Limb (tissue), 2 donors: ENCODE measurements at regions not wholly inside any gene's neighbourhood (a gene's known extent, or its start where the extent isn't known, plus 50 kb on each side); places are given as distances from the start of the nearest gene placed in this dataset.

Experiments used
- DNase-seq, 2 donors: peaks; one replicate each; pipeline ENCODE4 v3.0.0-alpha.2; 2016; ENCODE audit errors: extremely low spot score in 2 of 2

- no peak for DNase-seq
Observed at GRCh38 chr12:126644236-126645020, 1579.2 kb downstream of the AACS start.

- DNase-seq, result no peak
Observed at GRCh38 chr12:126648074-126648473, 1582.8 kb downstream of the AACS start.

GRCh38 chr12:126651133-126651532, 1585.9 kb downstream of the AACS start:
- no peak for DNase-seq

GRCh38 chr12:126663304-126664094, 1598.3 kb downstream of the AACS start:
- DNase-seq, result no peak

- DNase-seq, result no peak
Observed at GRCh38 chr12:126667339-126667738, 1599.6 kb upstream of the TMEM132C start.

GRCh38 chr12:126668538-126668937, 1598.4 kb upstream of the TMEM132C start:
- no peak for DNase-seq

GRCh38 chr12:126668961-126669360, 1598.0 kb upstream of the TMEM132C start:
- DNase-seq, result no peak

GRCh38 chr12:126676434-126676833, 1590.5 kb upstream of the TMEM132C start:
- no peak for DNase-seq

- DNase-seq, result no peak
Observed at GRCh38 chr12:126681676-126682075, 1585.3 kb upstream of the TMEM132C start.

GRCh38 chr12:126684703-126685102, 1582.3 kb upstream of the TMEM132C start:
- no peak for DNase-seq

- DNase-seq, result no peak
Observed at GRCh38 chr12:126685636-126686035, 1581.3 kb upstream of the TMEM132C start.

- no peak for DNase-seq
Observed at GRCh38 chr12:126688556-126688955, 1578.4 kb upstream of the TMEM132C start.

- DNase-seq, result no peak
Observed at GRCh38 chr12:126700096-126700495, 1566.9 kb upstream of the TMEM132C start.

- no peak for DNase-seq
Observed at GRCh38 chr12:126704609-126705008, 1562.4 kb upstream of the TMEM132C start.

- no peak for DNase-seq
Observed at GRCh38 chr12:126706300-126706699, 1560.7 kb upstream of the TMEM132C start.

GRCh38 chr12:126708492-126708896, 1558.5 kb upstream of the TMEM132C start:
- peak in 1 of 2 donors; percentile 24 for DNase-seq

GRCh38 chr12:126718365-126718764, 1548.6 kb upstream of the TMEM132C start:
- DNase-seq, result no peak

- DNase-seq, result no peak
Observed at GRCh38 chr12:126719912-126720705, 1546.9 kb upstream of the TMEM132C start.

GRCh38 chr12:126726481-126727217, 1540.3 kb upstream of the TMEM132C start:
- DNase-seq, result peak in 1 of 2 donors; percentile 42

GRCh38 chr12:126727218-126728075, 1539.5 kb upstream of the TMEM132C start:
- peak in 1 of 2 donors; percentile 37 for DNase-seq
